Esophagus squamous epithelium (tissue), 4 donors: ENCODE measurements at regions not wholly inside any gene's neighbourhood (a gene's known extent, or its start where the extent isn't known, plus 50 kb on each side); places are given as distances from the start of the nearest gene placed in this dataset.

Experiments
- CTCF ChIP-seq, 6 experiments: fragments of 450-650 bp in 4 of 6; fragments of 200-600 bp in 2 of 6; sonication (generic) in 2 of 6; IDR thresholded peaks; one replicate each; pipeline ENCODE4 v1.5.1; 2016 to 2019; ENCODE audit warnings: antibody characterized with exemption in 6 of 6, mild to moderate bottlenecking in 4 of 6, moderate library complexity in 4 of 6
- POLR2A ChIP-seq, 4 donors: fragments of 450-650 bp; IDR thresholded peaks; one replicate each; pipeline ENCODE4 v1.6.1; 2017; ENCODE audit warnings: antibody characterized with exemption in 4 of 4, mild to moderate bottlenecking in 4 of 4, moderate library complexity in 3 of 4

- TF ChIP-seq CTCF (IDR thresholded peaks at IDR 0.05) (no peak), POLR2A (IDR thresholded peaks at IDR 0.05) (no peak)
Observed at GRCh38 chr18:25814841-25815458, 275.5 kb downstream of the SS18 start.
